Kidney capillary endothelial cell (primary cell): ENCODE measurements at regions not wholly inside any gene's neighbourhood (a gene's known extent, or its start where the extent isn't known, plus 50 kb on each side); places are given as distances from the start of the nearest gene placed in this dataset.
"Not testable (repeated sequence)": the region's sequence is repeated elsewhere in the genome, so short reads cannot be mapped to it uniquely, and the experiment has no call there.

Source experiments
- DNase-seq: peaks from one replicate; pipeline ENCODE4 v3.0.0-alpha.2; 2018; ENCODE audit warnings: low spot score

DNA sequence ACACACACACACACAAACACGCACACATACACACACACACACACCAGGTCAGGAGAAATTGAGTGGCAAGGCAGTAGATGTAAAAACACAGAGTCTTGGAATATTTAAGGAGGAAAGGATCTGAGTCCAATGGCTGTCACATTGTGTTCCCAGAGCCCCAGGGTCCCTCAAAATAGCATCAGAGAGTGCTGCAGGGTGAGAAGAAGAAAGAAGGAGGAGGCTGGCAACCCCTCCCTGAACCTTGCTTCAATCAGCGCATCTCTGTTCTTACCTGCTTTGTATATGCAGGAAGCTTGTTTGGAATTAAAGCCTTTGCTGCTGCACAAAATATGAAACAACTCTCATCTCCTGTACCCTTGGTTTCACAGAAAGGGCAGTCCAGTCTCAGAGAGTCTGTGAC lies 406.5 kb downstream of the MIAT start:
- no peak for DNase-seq

DNA sequence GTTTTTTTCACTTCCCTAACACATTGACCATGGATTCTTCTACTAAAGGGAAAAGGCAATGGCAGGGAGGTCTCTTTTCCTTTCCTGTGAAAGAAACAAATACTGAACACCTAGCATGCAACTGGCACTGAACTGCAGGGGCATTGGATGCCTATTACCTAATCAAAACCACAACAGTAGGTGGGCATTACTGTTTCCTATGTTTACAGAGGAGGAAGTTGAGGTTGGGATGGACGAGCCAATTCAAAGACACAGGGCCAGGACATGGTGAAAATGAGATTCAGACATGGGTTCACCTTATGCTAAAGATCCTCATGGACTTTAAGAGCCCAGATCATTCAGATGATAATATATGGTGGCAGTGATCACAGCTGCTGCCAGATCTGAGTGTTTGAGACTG lies 407.0 kb downstream of the MIAT start:
- DNase-seq = no peak

DNA sequence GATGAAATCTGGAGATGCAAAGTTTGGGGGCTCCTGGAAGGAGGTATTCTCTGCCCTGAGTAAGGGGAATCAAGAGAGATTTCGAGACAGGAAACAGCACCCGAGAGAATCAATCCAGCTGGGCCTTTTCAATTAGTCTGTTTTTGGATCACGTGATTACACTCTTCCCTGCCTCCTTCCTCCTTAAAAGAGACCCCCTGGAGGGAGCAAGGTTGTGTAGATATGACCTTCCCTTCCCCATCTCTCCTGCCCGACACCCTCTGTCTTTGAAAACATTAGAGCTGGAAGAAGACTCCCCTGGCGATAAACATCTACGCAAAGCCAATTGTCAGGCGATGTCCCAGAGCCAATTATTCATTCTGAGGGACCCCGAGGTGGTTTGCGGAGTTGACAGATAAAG lies 407.9 kb downstream of the MIAT start:
- DNase-seq = no peak

DNA sequence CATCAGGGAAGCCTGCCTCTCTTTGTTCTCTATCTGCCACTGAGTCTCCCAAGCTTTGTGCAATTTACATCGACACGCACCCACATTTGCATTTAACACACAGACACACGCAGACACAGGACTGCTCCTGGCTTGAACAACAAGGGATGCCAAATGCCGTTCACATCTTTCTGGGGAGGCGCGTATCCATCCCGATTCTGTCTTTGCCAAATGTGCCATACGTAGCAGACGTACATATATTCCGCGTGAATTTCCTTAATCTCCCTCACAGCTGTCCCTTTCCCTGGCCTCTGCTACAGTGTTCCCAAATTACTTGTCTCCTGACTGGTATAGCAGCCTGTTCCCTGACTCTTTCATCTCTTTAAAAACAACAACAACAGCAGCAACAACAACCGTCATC lies 409.5 kb downstream of the MIAT start:
- no peak for DNase-seq

DNA sequence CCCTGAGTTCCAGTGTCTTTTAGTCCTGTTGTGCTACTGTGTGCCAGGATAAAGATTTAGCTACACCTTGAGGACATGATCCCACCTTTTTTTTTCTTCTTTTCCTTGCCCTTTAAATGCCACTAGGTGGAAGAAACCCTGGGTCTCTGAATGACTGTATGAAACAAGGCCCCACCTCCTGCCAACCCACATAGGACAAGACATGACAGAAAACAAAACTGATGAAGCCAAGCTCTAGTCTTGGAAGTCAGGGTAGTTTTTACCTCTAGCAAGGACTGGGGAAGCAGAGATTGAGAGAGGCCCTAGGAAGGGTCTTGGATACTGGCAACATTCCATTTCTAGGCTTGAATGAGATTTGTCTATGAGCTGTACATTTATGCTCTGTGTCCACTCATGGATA lies 410.7 kb downstream of the MIAT start:
- DNase-seq = no peak

DNA sequence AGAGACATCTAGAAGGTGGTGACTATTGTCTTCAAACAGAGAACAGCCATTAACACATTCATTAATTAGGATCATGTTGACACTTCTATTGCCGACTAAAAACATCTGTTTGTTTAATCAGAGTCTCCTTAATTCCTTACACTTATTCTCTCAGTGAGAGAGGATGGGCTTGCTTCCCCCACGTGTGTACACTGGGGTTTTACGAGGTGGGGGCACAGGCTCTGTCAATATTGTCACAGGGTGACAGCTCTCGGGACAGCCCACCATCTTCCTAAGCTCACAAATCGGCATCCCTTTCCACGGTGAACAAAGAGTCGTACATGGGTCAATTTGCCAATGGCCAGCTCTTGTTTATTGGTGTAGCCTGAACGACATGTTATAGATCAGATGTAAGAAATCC lies 413.2 kb downstream of the MIAT start:
- DNase-seq = no peak

DNA sequence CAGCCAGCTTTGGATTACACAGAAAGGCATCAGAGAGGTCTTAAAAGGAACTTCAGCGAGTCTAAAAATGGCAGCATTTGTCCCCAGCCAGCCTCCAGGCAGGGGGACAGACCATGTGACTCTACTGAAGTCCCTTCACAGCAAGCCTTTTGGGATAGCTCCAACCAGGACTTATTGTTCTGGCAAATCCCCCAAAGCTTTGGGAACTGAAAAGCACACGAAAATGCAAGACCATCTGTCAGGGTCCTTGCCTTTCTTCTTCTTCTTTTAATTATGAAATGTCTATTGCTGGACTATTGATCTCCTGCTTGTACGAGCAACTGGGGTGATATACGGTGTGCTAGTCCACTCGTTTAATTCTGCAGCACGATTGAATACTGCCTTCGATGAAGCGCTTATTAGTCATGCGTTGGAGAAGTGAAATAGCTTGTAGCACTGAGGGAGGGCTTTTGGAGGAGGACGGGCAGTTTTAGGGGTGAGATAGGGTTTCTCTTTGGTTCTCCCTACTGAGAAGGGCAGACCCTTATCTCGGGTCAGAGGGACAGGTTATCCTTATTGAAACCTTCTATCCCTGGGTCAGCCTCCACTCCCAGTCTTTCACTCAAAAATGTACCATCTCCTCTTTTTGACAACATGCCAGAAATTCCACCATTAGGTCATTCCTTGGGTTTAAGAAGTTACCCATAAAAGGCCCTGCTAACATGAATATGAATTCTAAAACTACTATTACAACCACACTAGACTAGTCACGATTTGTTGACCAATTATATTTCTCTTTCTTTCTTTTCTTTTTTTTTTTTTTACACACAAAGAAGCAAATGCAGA lies 416.4 kb downstream of the MIAT start:
- DNase-seq = no peak

DNA sequence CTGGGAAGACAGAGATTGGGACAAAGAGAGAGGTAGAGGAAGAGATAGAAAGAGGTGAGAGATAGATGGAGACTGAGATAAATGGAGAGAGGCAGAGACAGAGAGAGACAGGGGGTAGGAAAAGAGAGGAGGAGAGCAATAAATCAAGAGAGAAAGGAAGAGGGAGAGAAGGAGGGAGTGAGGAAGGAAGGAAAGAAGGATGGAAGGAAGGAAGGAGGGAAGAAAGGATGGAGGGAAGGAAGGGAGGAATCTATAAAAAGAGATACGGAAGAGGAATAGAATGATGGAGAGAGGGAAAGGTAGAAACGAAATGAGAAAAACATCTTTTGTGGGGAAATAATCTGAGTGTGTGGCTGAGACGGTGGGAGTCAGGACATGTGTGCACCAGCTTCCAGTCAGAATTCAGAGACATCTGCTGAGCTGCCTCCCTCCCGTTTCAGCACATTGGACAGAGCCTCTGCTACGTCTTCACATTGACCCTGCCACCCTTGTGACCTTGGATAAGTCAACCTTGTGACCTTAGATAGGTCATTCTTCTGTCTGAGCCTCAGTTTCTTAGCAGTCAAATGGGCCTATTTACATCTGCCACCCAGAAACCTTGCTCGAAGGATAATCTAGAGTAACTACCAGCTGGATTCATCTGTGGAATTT lies 417.8 kb downstream of the MIAT start:
- DNase-seq = no peak

DNA sequence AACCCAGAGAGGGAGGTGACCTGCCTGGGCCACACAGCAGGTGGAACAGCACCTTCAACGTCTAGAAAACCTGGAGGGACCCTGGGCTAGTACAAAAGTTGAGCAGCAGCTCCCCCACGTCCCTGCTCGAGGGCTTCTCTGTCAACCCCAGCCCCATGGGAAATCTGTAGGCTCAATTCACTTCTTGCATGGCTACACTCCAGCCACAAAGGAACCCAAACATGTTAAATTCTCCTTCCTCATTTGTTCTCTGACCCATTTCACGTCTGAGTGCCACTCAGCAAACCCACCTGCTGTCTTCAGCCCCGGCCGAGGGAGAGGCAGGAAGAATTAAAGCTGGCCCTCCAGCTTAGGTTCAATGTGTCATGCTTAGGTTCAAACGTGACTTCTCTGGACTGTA lies 418.5 kb downstream of the MIAT start:
- no peak for DNase-seq

DNA sequence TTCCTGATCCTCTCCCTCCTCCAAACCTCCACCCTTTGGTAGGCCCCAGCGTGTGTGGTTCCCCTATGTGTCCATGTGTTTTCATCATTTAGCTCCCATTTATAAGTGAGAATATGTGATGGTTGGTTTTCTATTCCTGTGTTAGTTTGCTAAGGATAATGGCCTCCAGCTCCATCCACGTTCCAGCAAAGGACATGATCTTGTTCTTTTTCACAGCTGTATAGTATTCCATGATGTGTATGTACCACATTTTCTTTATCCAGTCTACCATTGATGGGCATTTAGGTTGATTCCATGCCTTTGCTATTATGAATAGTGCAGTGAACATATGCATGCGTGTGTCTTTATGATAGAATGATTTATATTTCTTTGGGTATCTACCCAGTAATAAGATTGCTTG lies 420.7 kb downstream of the MIAT start:
- not testable (repeated sequence) for DNase-seq

DNA sequence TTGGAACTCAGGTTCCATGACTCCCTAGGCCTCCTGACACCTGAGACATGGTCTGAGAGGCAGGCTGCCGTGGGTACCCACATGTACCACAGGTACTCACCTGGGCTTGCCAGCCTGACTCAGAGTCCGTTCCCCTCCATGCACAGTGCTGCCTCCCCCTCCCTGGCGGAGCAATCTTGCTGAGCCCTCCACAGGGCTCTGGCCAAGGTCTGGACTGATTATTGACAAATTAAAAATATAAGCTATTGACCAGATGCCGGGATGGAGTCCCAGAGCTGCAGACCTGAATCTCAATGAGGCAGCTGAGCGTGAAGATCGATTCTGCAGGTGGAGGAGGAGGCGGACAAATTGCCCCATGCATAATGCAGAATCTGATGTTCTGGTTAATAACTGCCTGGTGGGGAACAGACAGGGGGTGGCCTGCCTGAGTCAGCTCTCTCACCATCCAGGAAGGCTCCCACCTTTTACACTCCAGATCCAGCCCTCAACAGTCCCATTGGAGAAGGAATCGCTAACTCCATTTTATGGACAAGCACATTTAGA lies 422.7 kb downstream of the MIAT start:
- DNase-seq = no peak

DNA sequence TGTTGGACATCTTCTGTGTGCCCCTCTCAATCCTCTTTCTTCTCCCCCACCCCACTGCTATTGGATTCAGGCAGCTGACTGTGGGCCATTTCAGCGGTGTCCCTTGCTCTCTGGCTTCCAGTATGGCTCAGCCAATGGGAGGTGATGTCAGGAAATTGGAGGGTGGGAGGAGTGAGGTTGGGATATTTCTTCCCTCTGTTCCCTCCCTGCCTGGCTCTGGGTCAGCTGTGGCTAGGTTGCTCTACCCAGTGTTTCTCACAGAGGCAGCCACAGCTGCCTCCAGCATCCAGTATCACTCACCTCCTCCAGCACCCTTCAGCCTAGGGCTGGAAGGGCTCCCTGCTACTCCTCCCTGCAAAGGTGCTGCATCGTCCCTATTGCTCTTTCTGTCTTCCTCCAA lies 423.5 kb downstream of the MIAT start:
- DNase-seq = no peak

DNA sequence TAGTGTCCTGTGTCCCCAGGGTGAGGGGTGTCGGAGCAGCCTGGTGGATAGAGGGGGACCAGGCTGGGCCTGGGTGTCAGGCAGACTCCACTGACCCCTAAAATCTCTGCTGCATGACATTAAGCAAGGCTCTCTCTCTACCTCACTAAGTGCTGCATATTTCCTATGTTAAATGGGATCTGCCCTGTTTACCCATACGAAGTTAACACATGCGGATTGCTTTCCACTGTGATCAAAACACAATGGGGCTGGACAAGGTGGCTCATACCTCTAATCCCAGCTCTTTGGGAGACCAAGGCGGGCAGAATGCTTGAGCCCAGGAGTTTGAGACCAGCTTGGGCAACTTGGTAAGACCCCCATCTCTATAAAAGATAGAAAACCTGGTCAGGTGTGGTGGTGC lies 426.2 kb downstream of the MIAT start:
- no peak for DNase-seq

DNA sequence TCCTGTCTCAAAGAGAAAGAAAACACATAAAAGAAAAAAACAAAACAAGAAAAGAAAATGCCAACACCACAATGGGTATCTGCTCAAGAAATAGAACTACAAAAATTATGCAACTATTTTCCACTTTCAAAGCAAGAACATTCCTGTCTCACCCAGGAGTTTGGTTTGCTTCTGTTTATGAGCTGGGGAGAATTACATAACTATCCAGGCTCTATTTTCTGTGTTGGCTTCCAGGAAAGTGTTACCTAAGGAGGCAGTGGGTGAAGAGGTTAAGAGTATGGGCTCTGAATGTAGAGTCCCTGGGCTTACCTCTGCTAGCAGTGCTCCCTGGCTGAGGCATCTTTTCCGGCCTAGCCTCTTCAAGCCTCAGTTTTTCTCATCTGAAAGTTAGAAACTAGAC lies 426.7 kb downstream of the MIAT start:
- no peak for DNase-seq

DNA sequence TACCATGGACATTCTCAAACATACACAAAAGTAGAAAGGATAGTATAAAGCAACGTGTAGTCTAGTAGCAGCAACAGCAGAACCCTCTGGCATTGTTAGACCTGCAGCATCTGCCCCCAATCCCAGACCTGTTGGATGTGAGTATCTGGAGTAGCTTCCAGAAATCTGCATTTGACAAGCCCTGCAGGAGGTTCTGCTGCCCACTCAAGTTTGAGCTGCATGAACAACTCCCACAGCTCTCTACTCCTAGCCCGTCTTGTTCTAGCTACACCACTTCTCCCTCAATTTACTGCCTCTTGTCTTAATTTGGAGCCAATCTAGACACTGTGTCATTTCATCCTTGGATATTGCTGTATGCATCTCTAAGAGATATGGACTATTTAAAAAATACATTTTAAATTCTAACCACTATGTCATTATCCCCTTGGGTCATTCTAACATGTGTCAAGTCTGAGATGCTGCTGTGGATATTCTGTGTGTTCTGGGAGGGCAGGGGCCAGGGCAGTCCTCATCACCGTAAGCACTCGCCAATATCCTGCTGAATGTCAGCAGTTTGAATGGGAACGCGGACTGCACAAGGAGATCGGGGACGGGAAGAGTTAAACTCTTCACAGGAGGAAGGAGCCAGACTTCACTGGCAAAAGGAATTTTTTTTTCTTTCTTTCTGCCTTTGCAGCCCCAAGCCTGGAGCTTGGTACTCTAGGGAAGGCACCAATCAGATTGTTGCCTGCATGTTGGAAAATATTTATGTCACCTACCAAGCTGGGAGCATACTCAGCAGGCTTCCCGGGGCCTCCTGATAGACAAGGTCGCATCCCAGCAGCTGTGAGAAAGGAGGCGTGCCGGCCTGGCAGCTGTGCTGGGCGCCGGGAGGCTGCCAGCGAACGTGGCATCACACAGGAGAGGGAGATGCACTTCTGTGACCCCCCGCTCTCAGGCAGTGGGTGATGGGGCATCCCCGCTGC lies 429.0 kb downstream of the MIAT start:
- DNase-seq = no peak

DNA sequence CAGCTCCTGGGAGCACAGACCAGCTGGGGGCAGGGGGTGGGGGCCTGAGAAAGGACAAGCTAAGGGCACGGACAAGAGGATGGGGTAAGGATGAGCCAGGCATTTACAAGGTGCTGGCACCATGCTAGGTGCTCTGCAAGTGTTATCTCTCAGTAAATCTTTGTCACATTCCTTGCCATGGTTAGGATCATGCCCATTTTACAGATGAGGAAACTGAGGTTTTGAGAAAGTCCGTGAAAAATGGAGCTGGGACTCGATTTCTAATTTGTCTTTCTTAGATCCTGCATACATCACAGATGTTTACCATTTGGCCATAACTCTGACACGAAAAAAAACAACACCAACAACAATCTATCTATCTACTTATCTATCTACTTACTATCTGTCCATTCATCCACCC lies 429.7 kb downstream of the MIAT start:
- DNase-seq = no peak

DNA sequence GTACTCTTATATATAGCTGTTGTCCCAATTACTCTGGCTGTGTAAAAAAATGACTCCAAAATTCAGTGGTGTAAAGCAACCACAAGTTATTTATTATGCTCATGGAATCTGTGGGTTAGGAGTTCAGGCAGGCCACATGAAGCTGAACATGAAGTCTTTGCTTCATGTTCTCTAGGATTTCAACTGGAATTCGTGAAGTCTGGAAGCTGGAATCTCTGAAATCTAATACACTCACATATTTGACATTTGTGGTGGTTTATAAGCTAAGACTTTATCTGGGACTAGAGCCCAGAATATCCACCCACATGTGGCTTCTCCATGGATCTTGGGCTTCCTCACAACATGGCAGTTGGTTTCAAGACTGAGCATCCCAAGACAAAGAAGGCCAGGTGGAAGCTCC lies 430.6 kb downstream of the MIAT start:
- no peak for DNase-seq

DNA sequence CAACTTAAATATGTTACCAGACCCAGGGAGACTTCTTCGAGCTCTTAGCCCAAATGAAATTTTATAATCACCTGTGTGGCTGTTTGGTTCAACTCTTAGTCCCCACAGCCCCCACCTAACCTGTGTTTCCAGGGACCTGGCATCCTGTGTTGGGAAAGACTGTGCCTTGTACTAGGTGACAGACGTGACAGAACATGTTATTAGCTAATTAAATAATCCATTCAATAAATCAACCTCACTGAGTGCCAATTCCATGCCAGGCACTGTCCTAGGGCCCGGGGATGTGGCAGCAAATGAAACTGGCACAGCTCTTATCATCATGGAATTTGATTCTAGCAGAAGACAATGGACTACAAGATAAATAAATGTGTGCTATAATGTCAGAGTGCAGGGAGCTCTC lies 431.9 kb downstream of the MIAT start:
- DNase-seq = no peak

DNA sequence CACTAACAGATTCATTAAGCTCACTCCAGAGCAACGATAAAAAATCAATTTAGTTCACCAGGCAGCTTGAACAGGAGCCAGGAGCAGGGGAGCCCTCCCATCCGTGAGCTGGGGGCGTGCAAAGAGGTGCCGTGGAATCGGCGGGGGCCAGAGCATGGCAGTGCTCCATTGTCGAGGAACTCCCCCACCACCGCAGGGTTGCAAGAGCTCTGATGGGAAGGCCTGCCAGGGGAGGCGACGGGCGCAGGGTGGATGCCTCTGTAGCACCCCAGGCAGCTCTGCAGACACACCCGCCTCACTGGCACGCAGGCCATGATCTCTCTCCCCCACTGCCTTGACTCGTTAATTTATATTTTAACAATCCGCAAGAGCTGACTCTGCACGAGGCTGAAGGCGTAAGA lies 433.2 kb downstream of the MIAT start:
- no peak for DNase-seq

DNA sequence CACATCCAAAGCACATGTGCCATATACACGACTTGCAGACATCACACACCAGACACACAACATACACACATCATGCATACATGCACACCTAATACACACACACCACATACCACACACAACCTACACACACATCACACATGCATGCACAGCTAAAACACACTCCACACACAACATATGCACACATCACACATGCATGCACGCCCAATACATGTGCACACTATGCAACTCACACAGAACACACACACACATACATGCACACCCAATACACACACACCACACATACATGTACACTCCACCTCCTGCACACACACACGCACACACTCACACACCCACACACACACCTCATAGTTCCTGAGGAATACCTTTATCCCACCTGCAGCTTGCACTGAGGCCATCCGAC lies 436.0 kb downstream of the MIAT start:
- no peak for DNase-seq

DNA sequence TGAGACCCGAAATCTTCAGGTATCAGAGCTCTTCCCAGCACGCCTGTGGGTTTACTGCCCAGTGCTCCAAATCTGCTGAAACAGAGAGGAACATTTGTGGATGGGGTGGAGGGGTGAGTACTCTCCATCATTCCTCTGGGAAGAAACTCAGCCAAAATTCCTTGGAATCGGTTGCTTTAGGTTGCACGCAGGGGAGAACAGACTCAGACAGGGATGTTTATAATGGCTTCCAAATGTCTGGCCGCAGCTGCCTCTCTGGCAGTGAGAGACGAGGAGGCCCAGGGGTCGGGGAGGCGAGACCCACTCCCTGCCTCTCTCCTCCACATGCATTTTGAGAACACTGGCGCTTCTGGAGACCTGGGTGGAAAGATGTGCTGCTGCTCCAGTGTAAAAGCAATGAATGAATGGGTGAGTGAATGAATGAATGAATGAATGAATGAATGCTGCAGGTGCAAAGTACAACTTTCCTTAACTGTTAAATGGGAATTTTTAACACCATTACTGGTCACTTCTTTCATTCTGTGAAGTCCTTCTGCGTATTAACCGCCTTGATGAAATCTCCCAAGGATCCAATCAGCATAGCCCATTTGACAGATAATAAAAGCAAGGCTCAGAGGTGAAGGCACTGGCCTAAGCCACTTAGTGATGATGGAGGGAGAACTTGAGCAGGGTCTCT lies 437.4 kb downstream of the MIAT start:
- DNase-seq = no peak

DNA sequence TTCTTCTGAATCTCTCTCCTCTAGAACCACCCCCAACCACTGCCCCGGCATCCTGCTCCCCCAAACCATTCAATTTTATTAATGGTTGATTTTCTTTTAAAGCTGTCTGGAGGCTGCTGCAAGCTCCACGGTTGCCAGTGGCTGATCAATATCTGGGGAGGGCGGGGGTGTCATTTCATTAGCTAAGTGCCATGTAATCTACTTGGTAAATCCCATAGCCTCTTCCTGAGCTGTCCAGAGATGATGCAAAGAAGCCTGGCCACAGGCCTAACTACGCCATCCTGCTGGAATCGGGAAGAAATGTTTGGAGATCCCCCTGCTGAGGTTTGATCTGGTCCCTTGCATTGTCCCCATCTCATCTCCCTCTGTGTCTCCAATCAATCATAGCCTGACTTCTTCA lies 440.1 kb downstream of the MIAT start:
- no peak for DNase-seq
